ENCODE measurements at regions not wholly inside any gene's neighbourhood (a gene's known extent, or its start where the extent isn't known, plus 50 kb on each side); places are given as distances from the start of the nearest gene placed in this dataset.

DNA sequence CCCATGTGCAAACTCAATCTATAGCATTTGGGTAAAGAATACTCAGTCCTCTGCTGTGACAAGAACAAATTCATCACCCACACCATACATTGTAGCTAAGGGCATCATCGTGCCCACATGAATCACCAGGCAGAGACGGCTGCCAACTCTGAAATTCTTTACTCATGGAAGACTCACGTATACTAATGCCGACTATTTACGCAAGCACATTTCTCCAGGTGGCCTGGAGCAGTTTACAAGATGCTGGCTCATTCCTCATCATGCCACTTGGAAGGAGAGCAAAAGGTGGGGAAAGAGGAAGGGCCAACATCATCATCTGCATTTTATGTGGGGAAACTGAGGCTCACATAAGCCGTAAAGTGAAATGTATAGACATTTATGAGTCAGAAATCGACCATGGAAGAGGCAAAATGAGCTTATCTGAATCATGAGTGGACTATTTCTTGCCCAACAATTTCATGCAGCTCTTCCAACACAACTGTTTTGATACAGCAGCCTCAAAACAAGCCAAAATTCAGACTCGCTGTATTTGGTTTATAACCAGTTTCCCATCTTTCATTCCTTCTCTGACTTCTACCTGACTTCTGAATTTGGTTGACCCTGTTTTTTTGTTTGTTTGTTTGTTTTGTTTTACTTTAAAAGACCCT, 213.9 kb upstream of the SERP2 start:
- no peaks in the 10 kb centered on the region for H3K4me1 Mint-ChIP-seq
- no peaks in the 10 kb centered on the region for H3K9me3 Mint-ChIP-seq
- no peaks in the 10 kb centered on the region for H3K27me3 Mint-ChIP-seq
- ATAC-seq (ENCODE audit: low read depth) (no peak), DNase-seq (no peak)
- H3K27ac Mint-ChIP-seq = no peak overlapping the region
- H3K4me3 Mint-ChIP-seq = no peak overlapping the region
- POLR2A ChIA-PET = no interaction called here
- H3K36me3 Mint-ChIP-seq = no peaks in the 10 kb centered on the region

DNA sequence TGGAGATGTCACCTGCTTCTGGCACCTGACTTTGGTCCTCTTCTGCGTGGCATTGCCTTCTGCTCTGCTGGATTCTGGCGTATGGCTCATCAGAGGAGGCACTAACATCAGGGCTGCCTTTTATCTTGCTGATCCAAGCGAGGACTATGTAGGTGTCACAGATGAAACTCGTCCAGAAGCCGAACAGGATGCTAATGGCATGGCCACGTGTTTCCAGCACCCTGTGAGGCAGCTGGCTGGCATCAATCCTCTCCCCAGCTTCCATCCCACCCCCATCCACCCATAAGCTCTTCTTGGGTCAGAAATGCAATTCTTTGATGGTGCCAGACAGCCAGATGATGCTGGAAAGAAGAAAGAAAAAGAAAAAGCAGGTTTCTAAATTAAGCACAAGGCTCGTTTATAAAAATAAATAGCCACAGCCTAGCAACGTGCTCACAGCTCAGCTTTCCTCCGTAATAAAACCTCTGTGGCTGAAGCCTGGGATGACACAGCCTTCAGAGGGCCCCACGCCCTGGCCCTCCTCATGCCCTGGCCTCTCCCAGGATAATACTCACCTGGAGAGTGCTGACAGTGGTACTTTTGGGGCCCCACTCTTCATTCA, 212.9 kb upstream of the SERP2 start:
- H3K9me3 Mint-ChIP-seq = no peaks in the 10 kb centered on the region
- ATAC-seq (ENCODE audit: low read depth) (no peak), DNase-seq (no peak)
- POLR2A ChIA-PET = no interaction called here
- H3K27ac Mint-ChIP-seq = no peak overlapping the region
- no peak overlapping the region for H3K4me3 Mint-ChIP-seq
- H3K4me1 Mint-ChIP-seq = no peaks in the 10 kb centered on the region
- no peaks in the 10 kb centered on the region for H3K27me3 Mint-ChIP-seq
- H3K36me3 Mint-ChIP-seq = no peaks in the 10 kb centered on the region

DNA sequence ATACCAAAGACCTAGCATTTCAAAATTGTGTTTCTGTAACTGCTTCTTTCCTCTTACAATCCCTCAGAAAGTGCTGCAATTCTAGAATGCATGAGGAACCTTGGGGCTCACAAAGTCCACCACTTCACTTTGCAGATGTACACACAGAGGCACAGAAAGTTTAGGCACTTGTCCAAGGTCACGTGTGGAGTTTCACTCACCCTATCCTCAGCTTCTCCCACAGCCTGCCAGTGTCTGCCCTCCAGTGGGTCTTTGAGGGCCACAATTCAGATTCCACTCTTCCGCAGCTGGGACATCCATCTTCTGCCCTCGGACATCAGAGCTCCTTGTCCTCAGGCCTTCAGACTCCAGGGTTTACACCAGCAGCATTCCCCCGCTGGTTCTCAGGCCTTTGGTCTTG, 210.5 kb upstream of the SERP2 start:
- DNase-seq = no peak

DNA sequence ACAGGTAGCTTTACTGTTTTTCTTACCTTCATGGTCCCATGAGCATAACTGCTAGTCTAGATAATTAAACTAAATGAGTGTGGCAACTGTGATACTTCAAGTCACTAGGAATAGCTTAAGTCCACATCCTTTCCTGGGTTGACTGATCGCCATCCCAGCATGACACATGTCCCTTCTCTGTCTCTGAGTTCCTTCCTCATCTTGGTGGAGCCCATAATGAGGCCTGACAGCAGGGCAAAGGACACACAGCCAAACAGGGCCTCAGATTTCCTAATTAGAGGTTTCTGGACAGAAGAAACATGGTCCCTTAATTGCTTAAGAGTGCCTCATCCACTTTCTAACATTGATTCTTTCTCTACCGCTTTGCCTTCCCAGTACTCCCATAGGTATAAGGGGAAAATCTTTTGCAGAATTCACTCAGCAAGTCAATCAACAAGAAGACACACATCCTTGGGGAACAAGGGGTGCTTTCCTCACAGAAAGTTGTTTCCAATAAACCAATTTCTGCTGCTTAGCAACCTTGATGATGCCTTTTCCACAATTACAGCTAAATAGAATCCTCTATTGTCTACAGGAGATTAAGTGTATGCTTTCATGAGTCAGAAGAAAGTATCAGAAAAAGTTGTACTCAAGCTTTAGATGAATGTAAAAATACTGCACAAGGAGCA, 208.3 kb upstream of the SERP2 start:
- ATAC-seq (ENCODE audit: low read depth) (no peak), DNase-seq (no peak)
- no peak overlapping the region for H3K4me3 Mint-ChIP-seq
- no peaks in the 10 kb centered on the region for H3K4me1 Mint-ChIP-seq
- H3K27me3 Mint-ChIP-seq = peaks cover 12% of the 10 kb centered on the region
- H3K9me3 Mint-ChIP-seq = no peaks in the 10 kb centered on the region
- POLR2A ChIA-PET = no interaction called here
- no peaks in the 10 kb centered on the region for H3K36me3 Mint-ChIP-seq
- H3K27ac Mint-ChIP-seq = no peak overlapping the region

More for the DNA sequence above, 210.5 kb upstream of the SERP2 start:
- Mint-ChIP-seq H3K9me3 (no peaks in the 10 kb centered on the region), H3K4me3 (no peak overlapping the region), H3K4me1 (no peaks in the 10 kb centered on the region), H3K27ac (no peak overlapping the region), H3K36me3 (no peaks in the 10 kb centered on the region), H3K27me3 (peaks cover 4% of the 10 kb centered on the region)
- POLR2A ChIA-PET = no interaction called here
- ATAC-seq (ENCODE audit: low read depth) = no peak

DNA sequence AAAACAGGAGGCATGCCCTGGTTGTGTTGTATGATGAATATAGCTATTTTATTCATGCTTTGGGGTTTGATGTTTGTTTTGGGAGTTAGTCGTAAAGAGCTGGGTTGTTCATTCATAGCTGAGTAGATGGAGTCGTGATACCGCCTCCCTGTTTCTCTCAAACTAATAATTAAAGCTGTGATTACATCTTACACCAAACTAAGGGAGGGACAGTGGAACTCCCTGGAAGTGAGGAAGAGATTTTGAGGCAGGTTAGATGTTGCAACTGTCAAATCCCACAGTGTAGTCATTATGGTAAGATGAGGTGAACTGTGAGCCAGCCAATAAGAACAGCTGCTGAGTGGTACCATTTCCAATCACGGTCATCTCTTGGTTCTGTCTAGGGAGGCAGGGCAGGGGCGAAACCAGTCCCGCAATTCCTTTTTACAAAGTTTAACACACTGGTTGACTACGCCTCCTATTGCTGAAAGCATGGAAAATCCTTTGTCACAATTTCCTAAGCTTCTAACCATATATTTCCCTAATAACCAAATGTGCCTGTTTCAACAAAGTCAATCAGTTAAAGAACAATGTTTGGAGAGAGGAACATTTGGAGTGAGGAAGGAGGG, 207.6 kb upstream of the SERP2 start:
- H3K27ac Mint-ChIP-seq = no peak overlapping the region
- peaks cover 12% of the 10 kb centered on the region for H3K27me3 Mint-ChIP-seq
- H3K36me3 Mint-ChIP-seq = no peaks in the 10 kb centered on the region
- POLR2A ChIA-PET = no interaction called here
- no peak overlapping the region for H3K4me3 Mint-ChIP-seq
- DNase-seq (no peak), ATAC-seq (ENCODE audit: low read depth) (no peak)
- H3K9me3 Mint-ChIP-seq = no peaks in the 10 kb centered on the region
- no peaks in the 10 kb centered on the region for H3K4me1 Mint-ChIP-seq

DNA sequence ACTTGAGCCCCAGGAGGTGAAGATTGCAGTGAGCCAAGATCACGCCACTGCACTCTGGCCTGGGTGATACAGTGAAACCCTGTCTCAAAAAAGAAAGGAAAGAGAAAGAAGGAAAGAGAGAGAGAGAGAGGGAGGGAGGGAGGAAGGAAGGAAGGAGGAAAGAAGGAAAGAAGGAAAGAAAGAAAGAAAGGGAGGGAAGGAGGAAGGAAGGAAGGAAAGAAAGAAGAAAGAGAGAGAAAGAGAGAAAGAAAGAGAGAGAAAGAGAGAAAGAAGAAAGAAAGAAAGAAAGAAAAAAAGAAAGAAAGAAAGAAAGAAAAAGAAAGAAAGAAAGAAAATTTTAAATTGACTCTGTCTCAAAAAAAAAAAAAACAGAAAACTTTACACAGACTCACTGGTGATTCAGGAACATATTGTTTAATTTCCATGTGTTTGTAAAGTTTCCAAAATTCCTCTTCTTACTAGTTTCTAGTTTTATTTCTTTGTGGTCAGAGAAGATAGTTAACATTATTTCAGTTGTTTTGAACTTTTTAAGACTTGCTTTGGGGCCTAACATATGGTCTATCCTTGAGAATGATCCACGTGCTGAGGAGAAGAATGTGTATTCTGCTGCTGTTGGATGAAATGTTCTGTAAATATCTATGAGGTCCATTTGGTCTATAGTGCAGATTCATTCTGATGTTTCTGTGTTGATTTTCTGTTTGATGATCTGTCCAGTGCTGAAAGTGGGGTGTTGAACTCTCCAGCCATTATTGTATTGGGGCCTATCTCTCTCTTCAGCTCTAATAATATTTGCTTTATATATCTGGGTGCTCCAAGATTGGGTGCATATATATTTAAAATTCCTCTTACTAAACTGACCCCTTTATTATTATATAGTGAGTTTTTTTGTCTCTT, 204.4 kb upstream of the SERP2 start:
- POLR2A ChIA-PET = no interaction called here
- Mint-ChIP-seq H3K9me3 (no peaks in the 10 kb centered on the region), H3K27me3 (peaks cover 15% of the 10 kb centered on the region), H3K4me1 (no peaks in the 10 kb centered on the region), H3K4me3 (no peak overlapping the region), H3K36me3 (no peaks in the 10 kb centered on the region), H3K27ac (no peak overlapping the region)
- DNase-seq (no peak), ATAC-seq (ENCODE audit: low read depth) (no peak)

DNA sequence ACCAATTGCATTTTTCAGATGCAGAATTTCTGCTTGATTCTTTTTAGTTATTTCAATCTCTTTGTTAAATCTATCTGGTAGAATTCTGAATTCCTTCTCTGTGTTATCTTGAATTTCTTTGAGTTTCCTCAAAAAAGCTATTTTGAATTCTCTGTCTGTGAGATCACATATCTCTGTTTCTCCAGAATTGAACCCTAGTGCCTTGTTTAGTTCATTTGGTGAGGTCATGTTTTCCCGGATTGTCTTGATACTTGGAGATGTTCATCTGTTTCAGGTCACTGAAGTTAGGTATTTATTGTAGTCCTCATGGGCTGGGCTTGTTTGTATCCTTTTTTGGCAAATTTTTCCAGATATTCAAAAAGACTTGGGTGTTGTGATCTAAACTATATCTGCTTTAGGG, 202.9 kb upstream of the SERP2 start:
- H3K4me3 Mint-ChIP-seq = no peak overlapping the region
- no peaks in the 10 kb centered on the region for H3K9me3 Mint-ChIP-seq
- peaks cover 15% of the 10 kb centered on the region for H3K27me3 Mint-ChIP-seq
- no peaks in the 10 kb centered on the region for H3K36me3 Mint-ChIP-seq
- H3K27ac Mint-ChIP-seq = no peak overlapping the region
- POLR2A ChIA-PET = no interaction called here
- DNase-seq (no peak), ATAC-seq (ENCODE audit: low read depth) (no peak)
- no peaks in the 10 kb centered on the region for H3K4me1 Mint-ChIP-seq

DNA sequence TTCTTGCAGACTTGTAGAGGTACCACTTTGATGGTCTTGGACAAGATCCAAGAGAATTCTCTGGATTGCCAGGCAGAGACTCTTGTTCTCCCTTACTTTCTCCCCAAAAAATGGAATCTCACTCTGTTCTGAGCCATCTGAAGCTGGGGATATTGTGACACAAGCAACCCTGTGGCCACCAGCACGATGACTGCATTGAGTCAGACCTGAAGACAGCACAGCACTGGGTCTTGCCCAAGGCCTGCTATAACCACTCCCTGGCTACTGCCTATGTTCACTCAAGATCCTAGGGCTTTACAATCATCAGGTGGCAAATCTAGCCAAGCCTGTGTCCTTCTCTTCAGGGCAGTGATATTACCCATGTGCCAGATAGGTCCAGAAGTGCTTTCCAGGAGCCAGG, 202.5 kb upstream of the SERP2 start:
- no peak overlapping the region for H3K4me3 Mint-ChIP-seq
- H3K36me3 Mint-ChIP-seq = no peaks in the 10 kb centered on the region
- DNase-seq = no peak
- no peak for ATAC-seq (ENCODE audit: low read depth)
- H3K4me1 Mint-ChIP-seq = no peaks in the 10 kb centered on the region
- no peak overlapping the region for H3K27ac Mint-ChIP-seq
- peaks cover 15% of the 10 kb centered on the region for H3K27me3 Mint-ChIP-seq
- POLR2A ChIA-PET = no interaction called here
- no peaks in the 10 kb centered on the region for H3K9me3 Mint-ChIP-seq

DNA sequence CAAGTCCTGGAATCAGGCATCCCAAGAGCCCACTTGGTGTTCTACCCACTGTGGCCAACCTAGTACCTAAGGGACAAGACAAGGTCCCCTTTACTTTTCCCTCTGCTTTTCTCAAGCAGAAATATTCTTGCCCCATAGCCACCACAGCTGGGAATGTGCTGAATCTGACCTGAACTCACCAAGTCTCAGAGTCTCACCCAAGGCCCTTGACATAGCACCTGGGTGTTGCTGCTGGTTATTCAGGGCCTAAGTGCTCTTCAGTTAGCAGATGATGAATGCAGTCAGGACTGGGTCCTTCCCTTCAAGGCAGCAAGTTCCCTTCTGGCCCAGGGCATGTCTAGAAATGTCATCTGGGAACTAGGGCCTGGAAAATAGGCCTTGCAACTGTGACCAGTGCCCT, 201.8 kb upstream of the SERP2 start:
- no peak for ATAC-seq (ENCODE audit: low read depth)
- Mint-ChIP-seq H3K27ac (no peak overlapping the region), H3K9me3 (no peaks in the 10 kb centered on the region), H3K27me3 (peaks cover 15% of the 10 kb centered on the region), H3K4me3 (no peak overlapping the region), H3K4me1 (no peaks in the 10 kb centered on the region), H3K36me3 (no peaks in the 10 kb centered on the region)
- POLR2A ChIA-PET = no interaction called here
- DNase-seq = no peak

DNA sequence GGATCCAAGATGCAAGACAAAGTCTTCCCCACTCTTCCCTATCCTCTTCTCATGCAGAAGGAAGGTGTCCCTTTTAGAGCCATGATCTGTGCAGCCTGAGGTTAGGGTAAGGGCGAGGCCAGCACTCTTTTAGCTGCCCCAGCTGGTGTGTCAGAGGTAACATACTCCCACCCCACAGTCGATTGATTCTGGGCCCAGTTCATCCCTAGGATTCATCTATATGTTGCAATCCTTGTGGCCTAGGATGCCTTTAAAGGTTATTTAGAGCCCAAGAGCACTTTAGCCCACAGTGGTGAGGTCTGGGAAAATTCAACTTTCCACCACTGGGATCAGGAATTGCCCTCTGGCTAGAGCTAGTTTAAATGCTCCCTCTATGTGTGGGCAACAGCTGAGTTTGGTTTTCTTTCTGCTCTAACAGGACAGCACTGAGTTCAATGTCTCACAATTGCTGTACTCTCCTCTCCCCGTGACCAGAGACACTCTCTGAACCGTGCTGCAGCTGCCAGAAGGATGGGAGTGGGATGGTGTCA, 201.3 kb upstream of the SERP2 start:
- DNase-seq = no peak
- no peaks in the 10 kb centered on the region for H3K9me3 Mint-ChIP-seq
- POLR2A ChIA-PET = no interaction called here
- H3K4me1 Mint-ChIP-seq = no peaks in the 10 kb centered on the region
- ATAC-seq (ENCODE audit: low read depth) = no peak
- no peak overlapping the region for H3K27ac Mint-ChIP-seq
- H3K27me3 Mint-ChIP-seq = peaks cover 13% of the 10 kb centered on the region
- H3K4me3 Mint-ChIP-seq = no peak overlapping the region
- no peaks in the 10 kb centered on the region for H3K36me3 Mint-ChIP-seq

DNA sequence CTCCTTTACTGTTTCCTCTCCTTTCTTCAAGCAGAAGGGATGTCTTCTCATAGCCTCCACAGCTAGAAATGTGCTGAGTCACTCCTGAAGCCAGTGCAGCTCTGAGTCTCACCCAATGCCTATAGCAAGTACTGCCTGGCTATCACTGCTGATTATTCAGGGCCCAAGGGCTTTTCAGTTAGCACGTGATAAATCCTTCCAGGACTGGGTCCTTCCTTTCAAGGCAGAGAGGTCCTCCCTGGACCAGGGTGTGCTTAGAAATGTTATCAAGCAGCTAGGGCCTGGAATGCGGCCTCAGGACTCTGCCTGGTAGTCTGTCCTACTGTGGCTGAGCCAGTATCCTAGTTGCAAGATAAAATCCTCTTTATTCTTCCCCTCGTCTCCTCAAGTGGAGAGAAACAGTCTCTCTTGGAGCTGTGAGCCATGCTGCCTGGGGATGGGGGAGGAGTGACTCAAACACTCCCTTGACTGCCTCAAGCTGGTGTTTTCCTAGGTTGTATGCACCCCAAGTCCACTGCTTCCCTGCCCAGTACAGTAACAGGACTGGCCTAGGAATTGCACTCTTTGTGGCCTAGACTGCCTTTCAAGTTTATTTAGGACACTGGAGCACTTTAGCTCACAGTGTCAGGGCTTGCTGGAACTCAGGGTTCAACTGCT, 198.7 kb upstream of the SERP2 start:
- peaks cover 8% of the 10 kb centered on the region for H3K27me3 Mint-ChIP-seq
- POLR2A ChIA-PET = no interaction called here
- no peak overlapping the region for H3K27ac Mint-ChIP-seq
- no peak overlapping the region for H3K4me3 Mint-ChIP-seq
- no peak for ATAC-seq (ENCODE audit: low read depth)
- H3K36me3 Mint-ChIP-seq = no peaks in the 10 kb centered on the region
- H3K4me1 Mint-ChIP-seq = no peaks in the 10 kb centered on the region
- no peak for DNase-seq
- no peaks in the 10 kb centered on the region for H3K9me3 Mint-ChIP-seq

DNA sequence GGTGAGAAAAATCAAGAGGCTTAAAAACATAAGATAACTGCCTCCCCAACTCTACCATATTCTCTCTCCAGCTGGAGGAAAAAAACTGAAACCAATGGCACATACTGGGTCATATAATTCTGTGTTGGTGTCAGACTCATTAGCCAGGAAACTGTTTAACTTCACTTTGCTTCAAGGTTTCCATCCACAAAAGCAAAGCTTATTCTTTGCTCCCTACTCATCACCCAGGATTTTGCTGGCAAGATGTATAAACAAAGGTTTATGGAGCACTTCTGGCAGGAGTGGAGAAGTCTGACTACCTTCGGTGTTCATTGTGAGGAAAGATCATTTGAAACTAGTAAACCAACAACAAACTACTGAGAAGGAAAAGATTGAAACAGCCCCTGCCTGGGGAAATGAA, 197.5 kb upstream of the SERP2 start:
- Mint-ChIP-seq H3K27me3 (peaks cover 7% of the 10 kb centered on the region), H3K36me3 (no peaks in the 10 kb centered on the region), H3K4me1 (no peaks in the 10 kb centered on the region), H3K9me3 (no peaks in the 10 kb centered on the region), H3K4me3 (no peak overlapping the region), H3K27ac (no peak overlapping the region)
- POLR2A ChIA-PET = no interaction called here
- ATAC-seq (ENCODE audit: low read depth) (no peak), DNase-seq (no peak)

All from activated naive CD8-positive, alpha-beta T cell treated with anti-CD3 and anti-CD28 coated beads, Interleukin-2, amount 10 ng/mL, durations not matched to agents 7 days and 5 days (primary cell).